DOHH2 (cell line): ENCODE measurements at regions not wholly inside any gene's neighbourhood (a gene's known extent, or its start where the extent isn't known, plus 50 kb on each side); places are given as distances from the start of the nearest gene placed in this dataset.

Experiments used
- H3F3A ChIP-seq: fragments of 200-600 bp; sonication (generic), shearing (Covaris generic); 2 replicates; pipeline ENCODE4 v1.6.0; 2016; ENCODE audit warnings: antibody characterized with exemption, mild to moderate bottlenecking; ENCODE audit not compliant: control insufficient read depth, insufficient read depth
- H3K27ac ChIP-seq: fragments of 200-600 bp; sonication (generic); 2 replicates; pipeline ENCODE4 v1.5.1; 2014; ENCODE audit warnings: low read depth, mild to moderate bottlenecking, low read length, moderate library complexity
- H3K27me3 ChIP-seq: fragments of 200-600 bp; sonication (generic); 2 replicates; pipeline ENCODE4 v1.6.1; 2014; ENCODE audit warnings: mild to moderate bottlenecking, low read length, mixed read lengths; ENCODE audit not compliant: control insufficient read depth
- H3K36me3 ChIP-seq: fragments of 200-600 bp; sonication (generic); 2 replicates; pipeline ENCODE4 v1.6.1; 2014; ENCODE audit warnings: mild to moderate bottlenecking, low read length, moderate library complexity, mixed read lengths; ENCODE audit not compliant: control insufficient read depth
- H3K4me1 ChIP-seq: fragments of 200-600 bp; sonication (generic); 2 replicates; pipeline ENCODE4 v1.6.1; 2014; ENCODE audit warnings: mild to moderate bottlenecking, low read length, mixed read lengths; ENCODE audit not compliant: control insufficient read depth
- H3K4me2 ChIP-seq: fragments of 200-600 bp; sonication (generic); 2 replicates; pipeline ENCODE4 v1.6.0; 2014; ENCODE audit warnings: mild to moderate bottlenecking, low read length, moderate library complexity
- H3K4me3 ChIP-seq: fragments of 200-600 bp; sonication (generic); 2 replicates; pipeline ENCODE4 v1.5.1; 2014; ENCODE audit warnings: mild to moderate bottlenecking, low read length, mixed read lengths
- H3K79me2 ChIP-seq: fragments of 200-600 bp; sonication (generic); 2 replicates; pipeline ENCODE4 v1.6.1; 2014; ENCODE audit warnings: mild to moderate bottlenecking, low read length, mixed read lengths; ENCODE audit not compliant: control insufficient read depth
- H3K9me2 ChIP-seq: fragments of 200-600 bp; sonication (generic); replicated peaks from 2 replicates; pipeline ENCODE4 v1.6.1; 2014; ENCODE audit warnings: mild to moderate bottlenecking, low read length, mixed read lengths; ENCODE audit not compliant: control insufficient read depth
- H3K9me3 ChIP-seq: fragments of 200-600 bp; sonication (generic); 2 replicates; pipeline ENCODE4 v1.6.1; 2014; ENCODE audit warnings: antibody characterized with exemption, low read length, mixed read lengths; ENCODE audit not compliant: control insufficient read depth, insufficient read depth
- H4K20me1 ChIP-seq: fragments of 200-600 bp; sonication (generic); 2 replicates; pipeline ENCODE4 v1.6.0; 2014; ENCODE audit warnings: low read depth, mild to moderate bottlenecking, antibody characterized with exemption, low read length, moderate library complexity; ENCODE audit not compliant: control insufficient read depth, insufficient read depth
- CTCF ChIP-seq: fragments of 200-600 bp; sonication (generic); IDR thresholded peaks from one replicate; pipeline ENCODE4 v1.5.1; 2014; ENCODE audit warnings: antibody characterized with exemption, mild to moderate bottlenecking, low read depth, low read length; ENCODE audit not compliant: poor library complexity, severe bottlenecking
- EZH2phosphoT487 ChIP-seq: fragments of 200-600 bp; sonication (generic); IDR thresholded peaks from 2 replicates; pipeline ENCODE4 v1.6.1; 2017; ENCODE audit warnings: borderline replicate concordance, mild to moderate bottlenecking, antibody characterized with exemption, low read length, moderate library complexity, mixed read lengths

GRCh38 chr14:97760050-97760449 lies 962.9 kb downstream of the VRK1 start:
- TF ChIP-seq CTCF (no peak), EZH2phosphoT487 (no peak)
- Histone ChIP-seq H3K4me2 (no peak overlapping the region), H3F3A (no peaks in the 10 kb centered on the region), H3K9me3 (no peaks in the 10 kb centered on the region), H3K36me3 (no peaks in the 10 kb centered on the region), H3K4me1 (no peaks in the 10 kb centered on the region), H3K79me2 (no peaks in the 10 kb centered on the region), H3K9me2 (no peaks in the 10 kb centered on the region), H3K4me3 (no peak overlapping the region), H3K27ac (no peak overlapping the region), H4K20me1 (no peaks in the 10 kb centered on the region), H3K27me3 (no peaks in the 10 kb centered on the region)

- Histone ChIP-seq H3K4me1 (no peaks in the 10 kb centered on the region), H3K36me3 (no peaks in the 10 kb centered on the region), H3K79me2 (no peaks in the 10 kb centered on the region), H4K20me1 (no peaks in the 10 kb centered on the region), H3K4me3 (no peak overlapping the region), H3K27ac (no peak overlapping the region), H3K9me2 (no peaks in the 10 kb centered on the region), H3F3A (no peaks in the 10 kb centered on the region), H3K27me3 (no peaks in the 10 kb centered on the region), H3K9me3 (no peaks in the 10 kb centered on the region), H3K4me2 (no peak overlapping the region)
- no peak for TF ChIP-seq EZH2phosphoT487
- TF ChIP-seq CTCF, result no peak
These were observed 965.2 kb downstream of the VRK1 start for GRCh38 chr14:97762386-97762785.

- no peaks in the 10 kb centered on the region for H3F3A ChIP-seq
- no peak overlapping the region for H3K4me2 ChIP-seq
These were observed 974.3 kb downstream of the VRK1 start for GRCh38 chr14:97771340-97772045.

More at GRCh38 chr14:97771340-97772045, 974.3 kb downstream of the VRK1 start:
- Histone ChIP-seq H3K9me2 (no peaks in the 10 kb centered on the region), H3K4me3 (no peak overlapping the region), H4K20me1 (no peaks in the 10 kb centered on the region), H3K9me3 (peaks cover 9% of the 10 kb centered on the region; the same call in 1 of the 2 replicates), H3K27me3 (no peaks in the 10 kb centered on the region), H3K79me2 (no peaks in the 10 kb centered on the region), H3K27ac (no peak overlapping the region), H3K4me1 (no peaks in the 10 kb centered on the region), H3K36me3 (no peaks in the 10 kb centered on the region)
- TF ChIP-seq EZH2phosphoT487 (no peak), CTCF (no peak)
